Kidney (tissue), 13 donors: ENCODE measurements at regions not wholly inside any gene's neighbourhood (a gene's known extent, or its start where the extent isn't known, plus 50 kb on each side); places are given as distances from the start of the nearest gene placed in this dataset.

Source experiments
- DNase-seq, 5 donors: peaks; one replicate each; pipeline ENCODE4 v3.0.0-alpha.2; 2013 to 2020
- FAIRE-seq: peaks from 2 replicates; lab custom pipeline; 2012; peaks lifted over from hg19 to GRCh38; lab: Jason Lieb, UNC
- H3K27ac ChIP-seq, 2 donors: one replicate each; pipeline ENCODE4 v1.7.0; 2013; ENCODE audit warnings: low read depth in 2 of 2, low read length in 2 of 2, inconsistent platforms in 1 of 2
- H3K27me3 ChIP-seq: one replicate; pipeline ENCODE4 v1.7.1; 2013; ENCODE audit warnings: low read length, inconsistent platforms; ENCODE audit not compliant: control insufficient read depth, insufficient read depth
- H3K36me3 ChIP-seq, 3 donors: one replicate each; pipeline versions ENCODE4 v1.7.0 to v1.7.1; 2013; ENCODE audit warnings: low read length in 3 of 3, control low read depth in 1 of 3, inconsistent platforms in 1 of 3; ENCODE audit not compliant: insufficient read depth in 3 of 3, control insufficient read depth in 2 of 3
- H3K4me1 ChIP-seq, 3 donors: one replicate each; pipeline versions ENCODE4 v1.7.0 to v1.7.1; 2013; ENCODE audit warnings: low read length in 3 of 3, inconsistent platforms in 1 of 3, low read depth in 1 of 3; ENCODE audit not compliant: control insufficient read depth in 2 of 3, insufficient read depth in 2 of 3
- H3K4me3 ChIP-seq, 3 donors: one replicate each; pipeline versions ENCODE4 v1.7.0 to v1.8.1; 2013; ENCODE audit warnings: low read length in 3 of 3, control low read depth in 1 of 3, inconsistent platforms in 1 of 3
- H3K9ac ChIP-seq, 3 donors: one replicate each; pipeline versions ENCODE4 v1.7.0 to v1.7.1; 2013; ENCODE audit warnings: low read length in 3 of 3, control low read depth in 1 of 3, inconsistent platforms in 1 of 3
- H3K9me3 ChIP-seq, 3 donors: one replicate each; pipeline versions ENCODE4 v1.7.0 to v1.7.1; 2013; ENCODE audit warnings: low read length in 3 of 3, control low read depth in 1 of 3, inconsistent platforms in 1 of 3; ENCODE audit not compliant: control insufficient read depth in 2 of 3, insufficient read depth in 1 of 3
- intact Hi-C: fragments of 100-400 bp; cut with DNase I; formaldehyde crosslinking; loops from one replicate; pipeline ENCODE4 v1.11.1; 2022
- TF ChIP-seq, protein P1 (sequence below): IDR thresholded peaks from 3 replicates; pipeline ENCODE4 v1.5.1; 2012; ENCODE audit warnings: mild to moderate bottlenecking, moderate library complexity, borderline replicate concordance; ENCODE audit not compliant: insufficient read depth; ENCODE audit errors: extremely low read depth
- donor health status: control.
- donor health status: control.
- donor health status: control.
- donor health status: control.
- donor health status: control.
- donor health status: DM: yes; HTN: yes; CAD: no.
- donor health status: Normal renal cell carcinoma (clear cell type).

DNA sequence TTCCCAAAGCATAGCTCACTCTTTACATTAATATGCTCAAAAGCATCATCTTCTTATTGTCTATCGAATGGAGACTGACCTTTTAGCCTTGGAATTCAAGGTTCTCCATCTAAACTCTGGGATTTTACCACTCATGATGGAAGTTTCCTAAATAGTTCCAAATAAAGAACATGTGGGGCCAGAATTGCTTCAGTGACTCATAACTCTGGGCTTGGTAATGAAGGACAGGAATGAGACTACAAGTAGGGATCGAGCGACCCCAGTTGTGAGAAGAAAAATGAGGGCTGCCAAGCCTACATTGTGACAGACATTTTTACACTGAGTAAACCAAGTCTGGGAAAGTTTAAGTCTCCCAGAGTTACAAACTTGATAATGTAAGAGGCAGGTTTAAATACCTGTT lies 269.9 kb downstream of the CBLL2 start:
- Histone ChIP-seq H3K9ac (no peak overlapping the region), H3K36me3 (no peaks in the 10 kb centered on the region), H3K27me3 (no peaks in the 10 kb centered on the region), H3K4me3 (no peak overlapping the region), H3K27ac (no peak overlapping the region), H3K9me3 (no peaks in the 10 kb centered on the region), H3K4me1 (no peaks in the 10 kb centered on the region)
- intact Hi-C loops: no loop called here
- no peak for FAIRE-seq
- DNase-seq: no peak
- TF ChIP-seq, protein P1, sequence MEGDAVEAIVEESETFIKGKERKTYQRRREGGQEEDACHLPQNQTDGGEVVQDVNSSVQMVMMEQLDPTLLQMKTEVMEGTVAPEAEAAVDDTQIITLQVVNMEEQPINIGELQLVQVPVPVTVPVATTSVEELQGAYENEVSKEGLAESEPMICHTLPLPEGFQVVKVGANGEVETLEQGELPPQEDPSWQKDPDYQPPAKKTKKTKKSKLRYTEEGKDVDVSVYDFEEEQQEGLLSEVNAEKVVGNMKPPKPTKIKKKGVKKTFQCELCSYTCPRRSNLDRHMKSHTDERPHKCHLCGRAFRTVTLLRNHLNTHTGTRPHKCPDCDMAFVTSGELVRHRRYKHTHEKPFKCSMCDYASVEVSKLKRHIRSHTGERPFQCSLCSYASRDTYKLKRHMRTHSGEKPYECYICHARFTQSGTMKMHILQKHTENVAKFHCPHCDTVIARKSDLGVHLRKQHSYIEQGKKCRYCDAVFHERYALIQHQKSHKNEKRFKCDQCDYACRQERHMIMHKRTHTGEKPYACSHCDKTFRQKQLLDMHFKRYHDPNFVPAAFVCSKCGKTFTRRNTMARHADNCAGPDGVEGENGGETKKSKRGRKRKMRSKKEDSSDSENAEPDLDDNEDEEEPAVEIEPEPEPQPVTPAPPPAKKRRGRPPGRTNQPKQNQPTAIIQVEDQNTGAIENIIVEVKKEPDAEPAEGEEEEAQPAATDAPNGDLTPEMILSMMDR: no peak

DNA sequence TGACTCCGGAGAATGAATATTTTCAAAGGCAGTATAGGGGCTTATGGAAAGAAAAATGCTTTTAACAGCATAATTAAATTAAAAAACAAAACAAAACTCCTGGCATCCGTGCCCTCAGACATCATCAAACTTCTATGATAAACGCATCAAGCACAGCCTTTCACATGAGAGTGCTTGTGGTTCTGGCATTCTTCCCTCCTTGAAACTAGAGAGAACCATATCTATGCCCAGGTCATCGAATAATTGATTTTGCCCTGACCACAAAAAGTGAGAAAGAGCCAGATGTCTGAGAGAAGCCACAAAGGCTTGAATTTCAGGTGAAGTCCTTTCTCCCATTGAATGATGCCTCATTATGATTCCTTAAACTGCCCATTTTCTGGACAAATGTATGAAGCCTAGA lies 286.8 kb downstream of the CBLL2 start:
- no peak overlapping the region for H3K4me3 ChIP-seq
- H3K9ac ChIP-seq: no peak overlapping the region
- intact Hi-C loops: no loop called here
- H3K27ac ChIP-seq: no peak overlapping the region
- no peaks in the 10 kb centered on the region for H3K36me3 ChIP-seq
- FAIRE-seq (no peak), DNase-seq (no peak)
- H3K9me3 ChIP-seq: no peaks in the 10 kb centered on the region
- TF ChIP-seq, protein P1: no peak
- H3K4me1 ChIP-seq: no peaks in the 10 kb centered on the region
- no peaks in the 10 kb centered on the region for H3K27me3 ChIP-seq

DNA sequence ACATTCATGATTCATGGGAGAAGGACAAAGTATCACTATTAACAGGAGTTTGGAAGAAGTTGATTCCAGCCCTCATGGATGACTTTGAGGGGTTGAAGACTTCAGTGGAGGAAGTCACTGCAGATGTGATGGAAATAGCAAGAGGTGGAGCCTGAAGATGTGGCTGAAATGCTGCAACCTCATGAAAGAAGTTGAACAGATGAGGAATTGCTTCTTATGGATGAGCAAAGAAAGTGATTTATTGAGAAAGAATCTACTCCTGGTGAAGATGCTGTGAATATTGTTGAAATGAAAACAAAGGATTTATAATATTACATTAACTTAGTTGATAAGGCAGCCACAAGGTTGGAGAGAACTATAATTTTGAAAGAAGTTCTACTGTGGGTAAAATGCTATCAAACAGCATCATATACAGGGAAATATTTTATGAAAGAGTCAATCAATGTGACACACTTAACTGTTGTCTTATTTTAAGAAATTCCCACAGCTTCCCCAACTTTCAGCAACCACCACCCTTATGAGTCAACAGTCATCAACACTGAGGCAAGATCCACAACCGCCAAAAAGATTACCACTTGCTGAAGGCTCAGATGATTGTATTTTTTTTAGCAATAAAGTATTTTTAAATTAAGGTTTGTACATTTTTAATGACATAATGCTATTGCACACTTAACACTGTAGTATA lies 302.6 kb downstream of the CBLL2 start:
- H3K27me3 ChIP-seq: no peaks in the 10 kb centered on the region
- TF ChIP-seq, protein P1: no peak
- no peak overlapping the region for H3K4me3 ChIP-seq
- H3K27ac ChIP-seq: no peak overlapping the region
- H3K36me3 ChIP-seq: no peaks in the 10 kb centered on the region
- H3K9ac ChIP-seq: no peak overlapping the region
- DNase-seq: no peak
- no peaks in the 10 kb centered on the region for H3K4me1 ChIP-seq
- FAIRE-seq: no peak
- H3K9me3 ChIP-seq: no peaks in the 10 kb centered on the region
- intact Hi-C loops: no loop called here

DNA sequence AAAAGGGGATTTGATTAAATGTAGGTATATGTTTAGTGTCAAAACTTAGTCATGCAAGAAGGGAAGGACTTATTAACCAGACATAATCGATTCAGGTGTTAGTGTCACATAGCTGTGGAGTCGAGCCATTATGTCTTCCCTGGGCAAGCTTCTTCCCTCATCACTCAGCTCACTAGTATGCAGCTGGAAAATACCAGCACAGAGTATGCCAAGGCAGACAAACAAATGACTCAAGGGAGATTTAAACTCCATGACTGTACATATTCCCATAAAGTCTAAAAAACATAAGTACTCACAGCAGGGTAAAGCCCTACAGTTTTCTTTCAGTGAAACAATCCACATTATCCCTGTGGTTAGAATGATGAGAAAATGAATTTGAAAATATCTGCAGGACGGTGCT lies 304.5 kb downstream of the CBLL2 start:
- Histone ChIP-seq H3K27me3 (no peaks in the 10 kb centered on the region), H3K4me1 (no peaks in the 10 kb centered on the region), H3K4me3 (no peak overlapping the region), H3K27ac (no peak overlapping the region), H3K36me3 (no peaks in the 10 kb centered on the region), H3K9ac (no peak overlapping the region), H3K9me3 (no peaks in the 10 kb centered on the region)
- TF ChIP-seq, protein P1: no peak
- intact Hi-C loops: no loop called here
- no peak for DNase-seq
- FAIRE-seq: no peak
